Kidney epithelial cell (primary cell): ENCODE measurements at regions not wholly inside any gene's neighbourhood (a gene's known extent, or its start where the extent isn't known, plus 50 kb on each side); places are given as distances from the start of the nearest gene placed in this dataset.

Experiments
- DNase-seq: peaks from one replicate; pipeline ENCODE4 v3.0.0-alpha.2; 2010; ENCODE audit warnings: low read depth
- H3K27me3 ChIP-seq: 2 replicates; pipeline ENCODE4 v1.6.0; 2011; ENCODE audit warnings: low read length; ENCODE audit not compliant: control insufficient read depth, insufficient read depth
- H3K36me3 ChIP-seq: 2 replicates; pipeline ENCODE4 v1.5.1; 2011; ENCODE audit warnings: low read length; ENCODE audit not compliant: control insufficient read depth, insufficient read depth
- H3K4me3 ChIP-seq: 2 replicates; pipeline ENCODE4 v1.5.1; 2011; ENCODE audit warnings: low read depth, mild to moderate bottlenecking, control low read depth, low read length
- CTCF ChIP-seq: IDR thresholded peaks from 2 replicates; pipeline ENCODE4 v1.5.1; 2011; ENCODE audit warnings: mild to moderate bottlenecking, moderate library complexity, low read length, control low read depth, inconsistent platforms; ENCODE audit not compliant: insufficient read depth, poor library complexity, severe bottlenecking

GRCh38 chr9:95724253-95724991 lies 151.1 kb upstream of the ERCC6L2 start:
- Histone ChIP-seq H3K36me3 (no peaks in the 10 kb centered on the region), H3K4me3 (no peak overlapping the region), H3K27me3 (no peaks in the 10 kb centered on the region)
- no peak for DNase-seq
- no peak for TF ChIP-seq CTCF

- no peaks in the 10 kb centered on the region for H3K27me3 ChIP-seq
- TF ChIP-seq CTCF = no peak
Observed at GRCh38 chr9:95722141-95722540, 153.3 kb upstream of the ERCC6L2 start.

GRCh38 chr9:95721061-95721531 lies 154.4 kb upstream of the ERCC6L2 start:
- Histone ChIP-seq H3K36me3 (no peaks in the 10 kb centered on the region), H3K4me3 (no peak overlapping the region), H3K27me3 (no peaks in the 10 kb centered on the region)
- DNase-seq = no peak
- TF ChIP-seq CTCF = no peak

More at GRCh38 chr9:95722141-95722540, 153.3 kb upstream of the ERCC6L2 start:
- H3K4me3 ChIP-seq = no peak overlapping the region
- no peak for DNase-seq
- H3K36me3 ChIP-seq = no peaks in the 10 kb centered on the region

- no peaks in the 10 kb centered on the region for H3K36me3 ChIP-seq
- TF ChIP-seq CTCF = no peak
- no peak overlapping the region for H3K4me3 ChIP-seq
- DNase-seq = no peak
- H3K27me3 ChIP-seq = no peaks in the 10 kb centered on the region
Observed at GRCh38 chr9:95720496-95720895, 155.0 kb upstream of the ERCC6L2 start.

GRCh38 chr9:95719354-95719753 lies 156.1 kb upstream of the ERCC6L2 start:
- H3K36me3 ChIP-seq = no peaks in the 10 kb centered on the region
- H3K27me3 ChIP-seq = no peaks in the 10 kb centered on the region
- no peak overlapping the region for H3K4me3 ChIP-seq
- DNase-seq = no peak
- no peak for TF ChIP-seq CTCF

- Histone ChIP-seq H3K27me3 (no peaks in the 10 kb centered on the region), H3K36me3 (no peaks in the 10 kb centered on the region), H3K4me3 (no peak overlapping the region)
- no peak for TF ChIP-seq CTCF
- DNase-seq = no peak
Observed at GRCh38 chr9:95718263-95718662, 157.2 kb upstream of the ERCC6L2 start.
